Esophagus squamous epithelium (tissue), 4 donors: ENCODE measurements at regions not wholly inside any gene's neighbourhood (a gene's known extent, or its start where the extent isn't known, plus 50 kb on each side); places are given as distances from the start of the nearest gene placed in this dataset.

ENCODE experiments used
- POLR2A ChIP-seq, 4 donors: fragments of 450-650 bp; IDR thresholded peaks; one replicate each; pipeline ENCODE4 v1.6.1; 2017; ENCODE audit warnings: antibody characterized with exemption in 4 of 4, mild to moderate bottlenecking in 4 of 4, moderate library complexity in 3 of 4
- TF ChIP-seq, protein P1 (sequence below), 6 experiments: fragments of 450-650 bp in 4 of 6; fragments of 200-600 bp in 2 of 6; sonication (generic) in 2 of 6; IDR thresholded peaks; one replicate each; pipeline ENCODE4 v1.5.1; 2016 to 2019; ENCODE audit warnings: antibody characterized with exemption in 6 of 6, mild to moderate bottlenecking in 4 of 6, moderate library complexity in 4 of 6

DNA sequence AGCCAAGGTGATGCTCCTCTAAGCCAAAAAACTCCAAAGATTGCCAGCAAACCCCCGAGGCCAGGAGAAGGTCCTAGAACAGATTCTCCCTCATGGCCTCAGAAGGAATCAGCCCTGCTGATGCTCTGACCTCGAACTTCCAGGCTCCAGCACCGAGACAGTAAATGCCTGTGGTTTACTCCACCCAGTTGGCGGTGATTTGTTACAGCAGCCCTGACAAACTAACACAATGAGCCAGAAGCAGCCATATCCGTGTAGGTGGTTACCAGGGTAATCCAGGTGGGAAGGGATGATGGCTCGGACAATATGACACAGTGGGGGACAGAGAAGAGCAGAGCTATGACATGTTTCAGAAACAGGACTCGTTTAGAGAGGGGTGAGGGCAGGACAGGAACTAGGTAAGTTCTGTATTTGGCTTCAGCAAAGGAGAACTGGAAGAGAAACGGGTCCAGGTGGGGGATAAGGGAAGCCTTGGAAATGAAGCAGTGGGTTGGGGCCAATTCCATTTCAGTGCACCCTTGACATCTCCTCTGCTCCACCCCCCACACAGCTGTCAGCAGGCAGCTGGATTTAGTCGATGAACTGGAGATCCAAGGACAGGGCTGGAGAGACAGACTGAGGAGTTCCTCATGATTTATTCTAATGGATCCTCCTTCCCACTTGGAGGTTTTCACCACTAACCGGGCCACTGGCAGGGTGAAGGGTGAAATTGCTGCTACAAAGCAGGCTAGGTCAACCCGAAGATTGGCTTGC lies 179.7 kb upstream of the SH3BP4 start:
- TF ChIP-seq, protein P1, sequence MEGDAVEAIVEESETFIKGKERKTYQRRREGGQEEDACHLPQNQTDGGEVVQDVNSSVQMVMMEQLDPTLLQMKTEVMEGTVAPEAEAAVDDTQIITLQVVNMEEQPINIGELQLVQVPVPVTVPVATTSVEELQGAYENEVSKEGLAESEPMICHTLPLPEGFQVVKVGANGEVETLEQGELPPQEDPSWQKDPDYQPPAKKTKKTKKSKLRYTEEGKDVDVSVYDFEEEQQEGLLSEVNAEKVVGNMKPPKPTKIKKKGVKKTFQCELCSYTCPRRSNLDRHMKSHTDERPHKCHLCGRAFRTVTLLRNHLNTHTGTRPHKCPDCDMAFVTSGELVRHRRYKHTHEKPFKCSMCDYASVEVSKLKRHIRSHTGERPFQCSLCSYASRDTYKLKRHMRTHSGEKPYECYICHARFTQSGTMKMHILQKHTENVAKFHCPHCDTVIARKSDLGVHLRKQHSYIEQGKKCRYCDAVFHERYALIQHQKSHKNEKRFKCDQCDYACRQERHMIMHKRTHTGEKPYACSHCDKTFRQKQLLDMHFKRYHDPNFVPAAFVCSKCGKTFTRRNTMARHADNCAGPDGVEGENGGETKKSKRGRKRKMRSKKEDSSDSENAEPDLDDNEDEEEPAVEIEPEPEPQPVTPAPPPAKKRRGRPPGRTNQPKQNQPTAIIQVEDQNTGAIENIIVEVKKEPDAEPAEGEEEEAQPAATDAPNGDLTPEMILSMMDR (IDR thresholded peaks at IDR 0.05) = no peak
- TF ChIP-seq POLR2A (IDR thresholded peaks at IDR 0.05) = no peak
